ENCODE measurements at regions not wholly inside any gene's neighbourhood (a gene's known extent, or its start where the extent isn't known, plus 50 kb on each side); places are given as distances from the start of the nearest gene placed in this dataset.
"Not testable (repeated sequence)": the region's sequence is repeated elsewhere in the genome, so short reads cannot be mapped to it uniquely, and the experiment has no call there.

GRCh38 chr2:7430869-7431641 lies 513.8 kb downstream of the RNF144A start:
- peak; percentile 45 for DNase-seq

GRCh38 chr2:7432436-7432835 lies 515.2 kb downstream of the RNF144A start:
- no peak for DNase-seq

GRCh38 chr2:7436096-7436906 lies 519.1 kb downstream of the RNF144A start:
- no peak for DNase-seq

- DNase-seq = no peak
These were observed 519.9 kb downstream of the RNF144A start for GRCh38 chr2:7437141-7437540.

GRCh38 chr2:7437716-7438632 lies 520.8 kb downstream of the RNF144A start:
- no peak for DNase-seq

- no peak for DNase-seq
These were observed 521.6 kb downstream of the RNF144A start for GRCh38 chr2:7438855-7439254.

- DNase-seq = no peak
These were observed 523.8 kb downstream of the RNF144A start for GRCh38 chr2:7440977-7441376.

GRCh38 chr2:7441841-7442240 lies 524.6 kb downstream of the RNF144A start:
- DNase-seq = not testable (repeated sequence)

- no peak for DNase-seq
These were observed 527.4 kb downstream of the RNF144A start for GRCh38 chr2:7444626-7445025.

GRCh38 chr2:7448578-7449264 lies 531.5 kb downstream of the RNF144A start:
- no peak for DNase-seq

GRCh38 chr2:7449298-7449697 lies 532.1 kb downstream of the RNF144A start:
- DNase-seq = no peak

GRCh38 chr2:7450188-7450832 lies 533.1 kb downstream of the RNF144A start:
- no peak for DNase-seq

- DNase-seq = no peak
These were observed 533.6 kb downstream of the RNF144A start for GRCh38 chr2:7450833-7451190.

GRCh38 chr2:7452110-7452876 lies 535.1 kb downstream of the RNF144A start:
- DNase-seq = no peak

GRCh38 chr2:7454592-7454991 lies 537.4 kb downstream of the RNF144A start:
- DNase-seq = no peak

- no peak for DNase-seq
These were observed 539.5 kb downstream of the RNF144A start for GRCh38 chr2:7456762-7457161.

GRCh38 chr2:7458066-7458465 lies 540.9 kb downstream of the RNF144A start:
- no peak for DNase-seq

- DNase-seq = no peak
These were observed 550.7 kb downstream of the RNF144A start for GRCh38 chr2:7467782-7468447.

GRCh38 chr2:7468448-7468828 lies 551.2 kb downstream of the RNF144A start:
- DNase-seq = no peak

- no peak for DNase-seq
These were observed 551.7 kb downstream of the RNF144A start for GRCh38 chr2:7468955-7469354.
